Hematopoietic multipotent progenitor cell (in vitro differentiated cells): ENCODE measurements at regions not wholly inside any gene's neighbourhood (a gene's known extent, or its start where the extent isn't known, plus 50 kb on each side); places are given as distances from the start of the nearest gene placed in this dataset.
"Not testable (repeated sequence)": the region's sequence is repeated elsewhere in the genome, so short reads cannot be mapped to it uniquely, and the experiment has no call there.

Source experiments
- DNase-seq, 3 donors: peaks; one replicate each; pipeline ENCODE4 v3.0.0-alpha.2; 2011 to 2015; ENCODE audit warnings: low read depth in 2 of 3, low spot score in 2 of 3

DNA sequence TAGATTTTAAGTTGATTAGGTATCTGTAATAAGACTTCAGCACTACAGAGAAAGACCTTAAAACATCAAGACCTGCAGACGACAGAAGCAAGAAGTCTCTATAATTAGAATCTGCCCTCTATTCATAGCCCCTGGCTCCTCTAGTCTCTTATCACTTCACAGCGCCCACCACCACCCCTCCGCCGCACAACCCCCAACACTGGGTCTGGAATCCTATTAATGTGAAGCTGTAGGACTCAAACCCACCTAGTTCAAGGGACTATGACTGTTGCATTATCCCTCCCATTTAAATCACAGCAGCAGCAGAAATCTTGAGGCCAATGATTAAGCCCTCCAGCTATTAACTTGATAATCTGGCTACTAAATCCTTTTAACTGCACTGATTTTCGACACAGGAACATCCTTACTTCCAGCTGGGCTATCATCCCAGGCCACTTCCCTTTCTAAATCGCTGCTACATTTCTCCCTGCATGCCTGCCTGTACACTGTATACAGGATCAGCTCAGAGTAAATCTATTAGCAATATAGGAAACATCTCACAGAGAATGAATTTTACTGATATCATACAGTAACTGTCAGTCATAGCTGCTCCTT, 159.5 kb upstream of the GRAMD2B start:
- no peak for DNase-seq

DNA sequence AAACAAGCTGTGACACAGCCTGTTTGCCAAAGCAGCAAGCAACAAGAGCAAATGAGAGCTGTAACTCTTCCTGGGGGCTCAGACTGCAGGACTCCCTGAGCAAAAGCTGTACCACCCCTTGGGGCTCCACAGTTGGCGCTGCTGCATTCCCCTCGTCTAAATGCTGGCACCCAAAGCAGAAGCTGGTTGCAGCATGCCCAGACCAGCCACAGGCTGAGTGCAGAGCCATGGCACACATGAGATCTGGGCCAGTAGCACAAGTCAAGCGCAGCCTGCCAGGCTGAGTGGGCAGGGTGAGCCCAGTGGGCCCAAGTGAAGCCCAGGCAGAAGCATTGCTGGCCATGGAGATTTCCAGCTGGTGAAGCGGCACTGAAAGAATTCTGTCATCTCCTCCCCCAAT, 157.3 kb upstream of the GRAMD2B start:
- DNase-seq, result no peak

DNA sequence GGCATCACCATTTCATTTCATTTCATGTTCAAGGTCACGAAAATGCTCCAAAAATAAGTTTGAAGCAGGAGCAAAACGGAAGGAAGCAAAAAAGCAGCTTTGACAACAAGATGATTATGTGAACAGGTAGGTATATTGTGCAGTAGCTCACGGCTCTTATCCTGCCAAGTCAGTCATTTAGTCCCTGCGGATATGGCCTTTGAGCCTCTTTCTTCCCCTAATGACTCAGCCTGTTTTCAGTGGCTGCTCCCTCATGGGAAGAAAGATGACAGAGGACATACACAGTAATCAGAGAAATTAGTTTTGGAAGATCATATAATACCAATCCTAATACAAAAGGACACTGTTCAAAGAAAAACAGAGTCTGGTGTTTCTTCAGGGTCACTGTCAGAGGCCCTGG, 155.8 kb upstream of the GRAMD2B start:
- no peak for DNase-seq

DNA sequence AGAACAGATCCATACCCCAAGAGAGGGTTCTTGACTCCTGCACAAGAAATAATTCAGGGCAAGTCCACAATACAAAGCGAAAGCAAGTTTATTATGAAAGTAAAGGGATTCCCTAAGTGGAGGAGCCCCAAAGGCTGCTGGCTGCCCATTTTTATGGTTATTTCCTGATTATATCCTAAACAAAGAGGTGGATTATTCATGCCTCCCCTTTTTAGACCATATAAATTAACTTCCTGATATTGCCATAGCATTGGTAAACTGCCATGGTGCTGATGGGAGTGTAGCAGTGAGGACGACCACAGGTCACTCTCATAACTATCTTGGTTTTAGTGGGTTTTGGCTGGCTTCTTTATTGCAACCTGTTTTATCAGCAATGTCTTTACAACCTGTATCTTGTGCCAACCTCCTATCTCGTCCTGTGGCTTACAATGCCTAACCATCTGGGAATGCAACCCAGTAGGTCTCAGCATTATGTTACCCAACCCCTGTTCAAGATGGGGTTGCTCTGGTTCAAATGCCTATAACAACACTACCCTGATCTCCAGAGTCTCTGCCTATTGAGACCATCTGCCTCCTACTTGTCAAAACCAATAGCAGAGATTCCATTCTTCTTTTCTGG, 154.4 kb upstream of the GRAMD2B start:
- DNase-seq, result no peak

DNA sequence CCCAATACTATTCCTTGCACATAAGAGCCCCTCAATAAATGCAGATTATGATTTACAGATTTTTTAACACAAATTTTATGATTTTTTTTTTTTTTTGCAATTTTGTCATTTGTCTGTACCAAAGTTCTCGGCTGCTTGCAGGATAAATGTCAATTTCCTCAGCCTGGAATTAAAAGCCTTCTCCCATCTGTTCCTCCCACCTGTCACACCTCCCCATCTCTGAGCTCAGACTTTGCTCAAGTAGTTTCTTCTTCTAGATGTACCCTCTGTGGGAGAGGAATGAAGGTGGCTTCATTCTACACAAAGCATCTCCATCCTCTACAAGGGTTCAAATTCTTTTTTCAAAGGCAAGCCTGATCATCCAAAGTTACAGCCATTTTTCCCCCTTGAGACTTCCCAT, 153.7 kb upstream of the GRAMD2B start:
- no peak for DNase-seq

DNA sequence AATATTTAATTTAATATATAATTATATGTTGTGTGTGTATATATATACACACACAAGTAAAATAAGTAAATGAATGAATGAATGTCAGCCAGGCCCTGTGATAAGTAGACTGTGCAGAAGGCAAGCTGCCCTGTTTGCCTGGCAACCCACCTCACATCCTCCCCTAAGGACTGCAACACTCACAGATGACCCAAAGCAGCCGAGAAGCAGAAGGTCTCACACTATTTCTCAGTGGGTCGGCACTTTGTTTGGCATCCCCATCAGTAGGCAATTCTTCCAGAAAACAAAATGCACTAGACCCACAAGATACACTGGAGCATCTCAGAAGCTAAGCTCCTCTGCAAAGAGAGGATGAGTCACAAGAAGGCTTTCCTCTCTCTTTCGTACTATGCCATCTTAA, 152.1 kb upstream of the GRAMD2B start:
- no peak for DNase-seq

DNA sequence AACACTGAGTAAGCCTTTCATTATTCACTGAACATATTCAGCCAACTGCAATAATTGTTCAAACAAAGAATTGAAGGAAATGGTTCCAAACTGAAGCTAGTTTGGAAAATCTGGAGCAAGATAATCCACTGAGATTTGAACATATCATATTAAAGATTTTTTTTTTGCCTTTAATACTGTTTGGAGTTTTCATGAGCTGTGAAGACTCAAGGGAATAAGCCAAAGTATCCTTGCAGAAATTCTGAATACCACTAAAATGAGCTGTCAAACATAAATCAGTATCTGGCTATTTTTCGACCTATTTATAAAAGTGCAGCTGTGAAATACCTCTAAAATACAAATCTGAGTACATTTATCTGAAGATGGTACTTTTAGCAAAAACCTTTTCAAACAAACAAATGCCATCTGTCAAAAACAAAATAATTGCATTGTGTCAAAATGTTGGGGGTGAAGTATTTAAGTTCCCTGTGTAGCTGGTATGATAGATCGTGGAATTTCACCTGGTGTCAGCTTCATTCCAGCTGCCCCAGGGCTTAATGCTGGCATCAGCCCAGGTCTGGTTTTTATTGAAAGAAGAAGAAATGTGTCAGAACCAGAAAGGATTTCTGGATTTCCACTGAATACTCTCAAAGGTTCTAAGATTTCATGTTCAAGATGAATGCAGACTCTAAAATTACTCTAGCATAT, 149.0 kb upstream of the GRAMD2B start:
- DNase-seq, result no peak

DNA sequence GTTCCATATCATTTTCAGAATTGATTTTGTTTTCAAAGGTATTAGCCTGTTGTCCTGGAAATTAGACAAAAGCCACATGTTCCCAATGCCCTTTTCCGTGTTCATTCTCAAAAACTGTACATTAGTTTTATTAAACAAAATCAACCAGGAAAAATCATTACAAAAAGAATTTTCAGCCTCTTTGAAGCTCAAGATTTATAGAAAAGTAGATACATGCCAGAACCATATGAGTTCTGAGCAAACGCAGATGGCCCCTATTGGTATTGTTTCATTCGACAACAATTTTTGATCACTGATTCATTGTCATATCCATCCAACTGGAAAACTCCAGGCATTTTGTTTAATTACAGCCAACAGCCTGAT, 148.5 kb upstream of the GRAMD2B start:
- DNase-seq, result no peak

DNA sequence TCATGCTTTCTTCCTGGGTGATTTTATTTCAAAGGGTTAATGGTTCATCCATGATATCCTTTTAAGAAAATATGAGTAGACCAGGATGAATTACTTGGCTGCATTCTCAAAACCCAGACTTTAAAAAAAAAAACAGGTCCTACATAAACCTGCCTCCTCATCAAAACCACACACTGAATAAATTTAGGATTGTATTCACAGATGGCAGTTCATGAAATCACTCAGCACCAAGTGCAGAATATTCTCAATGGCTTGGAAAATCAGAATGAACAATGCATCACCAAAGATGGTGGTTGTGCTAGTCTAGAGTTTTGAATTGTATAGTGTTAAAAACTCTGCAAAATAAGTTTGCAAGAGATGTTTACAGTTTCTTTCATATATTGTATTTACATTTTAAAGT, 145.4 kb upstream of the GRAMD2B start:
- DNase-seq, result no peak

DNA sequence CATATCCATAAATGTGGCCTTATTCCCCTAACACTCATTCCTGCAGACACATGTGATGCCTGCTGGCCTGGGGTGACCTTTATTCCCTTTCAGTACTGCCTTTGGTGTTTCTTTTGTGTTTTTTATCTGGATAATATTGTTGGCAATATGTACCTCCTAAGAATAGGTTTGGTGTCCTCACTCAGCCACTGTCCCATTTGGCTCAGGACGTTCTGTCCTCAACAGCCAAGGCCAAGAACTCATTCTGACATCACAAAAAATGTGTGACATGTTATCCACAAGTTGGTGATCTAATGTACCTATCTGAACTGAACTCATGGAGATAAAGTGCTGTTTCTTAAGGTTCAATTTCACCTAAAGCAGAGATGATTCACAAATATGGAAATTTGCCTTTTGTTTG, 142.9 kb upstream of the GRAMD2B start:
- DNase-seq, result no peak

DNA sequence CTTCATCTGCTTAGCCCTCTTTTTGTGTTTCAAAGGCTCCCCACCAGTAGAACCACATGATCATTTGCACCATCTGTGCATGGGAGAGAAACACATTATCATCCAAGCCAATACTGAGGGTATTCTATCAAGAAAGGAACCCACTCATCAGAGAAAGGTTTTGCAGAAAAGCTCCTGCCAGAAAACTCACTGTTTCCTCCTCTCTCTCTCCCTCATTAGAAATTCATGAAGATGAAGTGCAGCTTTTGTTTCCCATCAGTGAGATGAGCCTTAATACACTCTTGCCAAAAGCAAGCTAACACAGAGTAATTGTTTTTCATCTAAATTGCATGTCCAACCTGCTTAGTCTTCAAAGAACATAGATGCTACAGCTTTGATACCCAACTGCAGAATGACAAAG, 142.4 kb upstream of the GRAMD2B start:
- DNase-seq, result no peak

DNA sequence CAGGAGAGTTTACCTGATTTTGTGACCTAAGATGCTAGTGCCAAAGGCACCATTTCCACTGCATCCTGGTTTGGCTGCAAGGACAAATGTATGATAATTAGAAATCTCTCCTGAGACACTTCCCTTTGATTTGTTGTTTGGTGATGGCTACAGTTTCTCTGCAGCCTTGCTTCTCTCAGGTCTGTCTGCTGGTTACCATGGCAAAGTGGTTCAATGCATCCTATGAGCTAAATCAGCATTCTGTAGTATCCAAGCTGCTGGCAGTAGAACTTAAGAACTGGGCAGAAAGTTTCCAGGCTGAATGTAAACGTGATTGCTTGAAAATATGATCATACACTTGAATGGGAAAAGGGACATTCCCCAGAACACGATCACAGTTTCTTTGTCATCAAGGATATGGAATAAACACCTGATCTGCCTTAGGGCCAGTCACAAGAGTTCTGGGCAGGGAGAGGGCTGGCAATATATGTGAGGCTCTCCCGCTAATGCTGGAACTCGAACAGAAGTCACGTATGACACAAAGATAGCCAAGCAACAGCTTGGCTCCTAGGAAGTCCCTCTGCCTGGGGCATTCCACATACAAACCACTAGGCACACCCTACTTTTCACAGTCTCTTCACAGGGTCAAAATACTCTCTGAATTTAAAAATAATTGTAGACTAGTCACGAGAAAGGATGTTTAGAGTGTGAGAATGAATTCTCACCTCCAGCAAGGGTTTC, 138.1 kb upstream of the GRAMD2B start:
- no peak for DNase-seq

DNA sequence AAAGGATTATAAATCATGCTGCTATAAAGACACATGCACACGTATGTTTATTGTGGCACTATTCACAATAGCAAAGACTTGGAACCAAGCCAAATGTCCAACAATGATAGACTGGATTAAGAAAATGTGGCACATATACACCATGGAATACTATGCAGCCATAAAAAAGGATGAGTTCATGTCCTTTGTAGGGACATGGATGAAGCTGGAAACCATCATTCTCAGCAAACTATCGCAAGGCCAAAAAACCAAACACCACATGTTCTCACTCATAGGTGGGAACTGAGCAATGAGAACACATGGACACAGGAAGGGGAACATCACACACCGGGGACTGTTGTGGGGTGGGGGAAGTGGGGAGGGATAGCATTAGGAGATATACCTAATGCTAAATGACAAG, 127.1 kb upstream of the GRAMD2B start:
- DNase-seq, result not testable (repeated sequence)

DNA sequence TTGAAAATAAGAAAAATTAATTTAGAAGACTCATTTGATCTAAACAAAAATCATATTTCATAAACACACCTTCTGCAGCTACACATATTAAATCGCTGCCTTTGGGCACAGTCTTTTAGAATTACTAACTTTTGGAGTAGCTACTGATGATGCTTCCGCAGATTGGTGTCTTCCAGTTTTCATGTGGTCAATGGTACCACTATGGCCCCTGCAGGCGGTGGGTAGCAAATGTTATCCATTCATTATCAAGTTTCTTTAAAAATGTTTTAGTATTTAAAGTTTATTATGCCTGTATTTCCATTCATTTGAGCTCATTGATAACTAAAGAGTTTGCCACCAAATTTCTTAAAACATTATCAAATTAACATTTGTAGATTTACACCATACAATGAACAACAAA, 122.9 kb upstream of the GRAMD2B start:
- no peak for DNase-seq

DNA sequence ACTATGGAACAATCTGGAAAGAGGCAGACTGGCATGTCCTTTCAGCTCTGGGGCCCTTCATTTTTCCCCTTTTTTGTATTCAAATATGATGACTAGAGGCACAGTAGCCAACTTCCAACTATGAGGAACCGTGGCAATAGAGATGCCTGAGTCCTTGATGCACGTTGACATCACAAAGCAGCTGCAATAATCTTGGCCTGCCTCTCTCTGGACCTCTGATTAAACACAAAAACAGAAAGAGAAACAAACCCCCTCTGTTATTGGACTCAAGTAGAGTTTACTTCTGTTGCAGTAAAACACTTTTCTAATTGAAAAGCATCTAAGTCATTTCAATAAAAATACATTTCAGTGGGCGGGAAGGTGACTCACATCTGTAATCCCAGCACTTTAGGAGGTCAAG, 122.2 kb upstream of the GRAMD2B start:
- no peak for DNase-seq

DNA sequence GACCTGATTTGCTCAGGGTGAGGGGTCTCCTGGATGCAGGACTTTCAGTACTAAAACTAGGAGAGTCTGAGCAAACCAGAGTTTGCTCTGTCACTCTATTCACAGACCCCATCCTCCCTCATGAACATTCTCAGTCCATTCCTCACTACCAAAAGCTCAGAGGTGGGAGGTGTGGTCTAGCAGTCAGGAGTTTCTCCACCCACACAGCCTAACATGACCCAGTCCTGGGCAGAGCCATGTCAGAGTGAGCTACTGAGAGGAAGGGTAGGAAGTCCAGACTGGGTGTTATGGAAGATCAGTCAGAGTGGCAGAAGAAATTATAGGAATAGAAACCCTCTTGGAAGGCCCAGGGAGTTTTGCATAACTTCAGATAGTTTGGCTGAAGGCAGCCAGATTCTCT, 113.3 kb upstream of the GRAMD2B start:
- DNase-seq, result no peak

DNA sequence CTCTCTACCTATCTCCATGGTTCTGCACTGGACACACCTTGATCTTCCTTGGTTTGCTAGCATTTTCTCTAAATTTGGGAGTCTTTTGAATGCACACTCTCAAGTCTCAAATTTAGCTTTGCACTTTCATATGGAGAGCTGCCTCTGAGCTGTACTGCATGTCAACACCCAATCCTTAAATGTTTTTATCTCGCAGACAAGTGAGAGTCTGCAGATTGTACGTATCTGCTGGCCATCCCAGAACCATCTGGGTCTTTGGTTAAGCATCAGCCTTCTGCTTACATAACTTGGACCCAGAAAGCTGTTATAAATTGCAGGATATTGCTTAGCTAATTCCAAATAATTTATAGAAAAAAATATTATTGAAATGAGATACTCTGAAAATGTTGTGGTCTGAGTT, 111.4 kb upstream of the GRAMD2B start:
- no peak for DNase-seq

DNA sequence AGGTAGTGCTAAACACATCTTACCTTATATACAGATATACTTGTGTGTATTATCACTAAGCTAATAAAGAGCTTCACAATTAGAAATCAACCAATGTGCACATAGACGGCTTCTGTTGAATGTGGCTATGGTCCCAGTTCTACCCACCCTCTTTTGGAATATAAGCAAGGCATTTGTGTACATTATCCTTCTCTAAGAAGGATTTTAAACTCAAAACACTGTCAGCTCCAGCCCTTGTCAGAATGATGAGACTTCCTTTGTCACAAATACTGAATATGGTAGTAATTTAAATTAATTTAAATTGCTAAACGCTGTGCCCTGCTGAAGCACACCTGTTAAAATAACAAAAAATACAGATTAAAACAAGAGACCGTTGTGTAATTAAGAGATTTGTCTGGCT, 107.9 kb upstream of the GRAMD2B start:
- DNase-seq, result no peak

DNA sequence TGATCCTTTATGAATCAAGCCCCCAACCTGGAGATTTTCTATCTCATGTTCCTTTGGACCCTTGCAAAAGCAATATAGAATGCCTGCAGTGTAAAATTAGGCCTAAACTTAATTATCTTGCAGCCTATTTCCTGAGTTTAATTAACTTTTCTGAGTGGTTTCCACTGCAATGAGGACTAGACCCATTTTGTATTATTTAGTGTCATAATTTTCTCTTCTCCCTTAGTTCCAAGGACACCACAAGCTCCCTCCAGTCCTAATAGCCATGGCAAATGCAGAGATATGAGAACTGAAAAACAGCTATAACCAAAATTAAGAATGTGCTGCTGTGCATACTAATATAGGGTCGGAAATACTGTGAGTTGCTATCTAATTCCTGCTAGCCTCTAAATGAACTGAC, 90.9 kb upstream of the GRAMD2B start:
- DNase-seq, result no peak

DNA sequence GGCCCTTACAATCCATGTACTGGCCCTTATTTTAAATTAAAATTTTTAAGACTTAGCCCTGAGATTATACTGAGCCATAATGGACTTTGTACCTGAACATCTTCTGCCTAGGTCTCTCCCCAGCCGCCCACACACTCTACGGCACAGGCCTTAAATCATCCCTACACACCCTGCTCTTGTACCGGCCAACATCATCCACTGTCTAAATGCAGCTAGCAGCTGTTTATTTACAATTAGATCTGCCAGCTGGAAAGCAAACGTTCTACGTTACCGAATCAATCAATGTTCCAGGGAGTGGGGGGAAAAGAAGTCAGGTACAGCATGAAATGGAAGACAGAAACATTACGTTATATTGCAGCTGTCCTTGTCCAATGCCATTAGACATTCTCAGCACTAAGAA, 88.4 kb upstream of the GRAMD2B start:
- no peak for DNase-seq

DNA sequence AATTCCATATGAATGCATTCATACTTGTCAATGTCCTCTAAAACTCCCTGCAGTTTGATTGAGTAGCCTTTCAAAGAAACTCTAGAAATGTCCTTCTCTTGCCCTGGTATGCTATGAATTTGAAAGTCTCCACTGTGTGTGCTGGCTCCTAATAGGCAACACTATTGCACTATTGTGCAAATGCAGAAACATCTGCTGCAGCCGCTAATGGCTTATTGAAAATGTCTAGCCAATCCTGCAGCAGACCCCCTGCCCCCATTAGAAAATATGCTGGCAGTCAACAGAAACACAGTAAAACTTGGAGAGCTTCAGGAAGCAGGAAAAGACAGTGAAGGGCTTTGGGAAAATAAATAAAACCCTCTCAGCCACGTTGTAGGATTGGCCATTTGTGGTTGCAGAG, 87.3 kb upstream of the GRAMD2B start:
- DNase-seq, result no peak

DNA sequence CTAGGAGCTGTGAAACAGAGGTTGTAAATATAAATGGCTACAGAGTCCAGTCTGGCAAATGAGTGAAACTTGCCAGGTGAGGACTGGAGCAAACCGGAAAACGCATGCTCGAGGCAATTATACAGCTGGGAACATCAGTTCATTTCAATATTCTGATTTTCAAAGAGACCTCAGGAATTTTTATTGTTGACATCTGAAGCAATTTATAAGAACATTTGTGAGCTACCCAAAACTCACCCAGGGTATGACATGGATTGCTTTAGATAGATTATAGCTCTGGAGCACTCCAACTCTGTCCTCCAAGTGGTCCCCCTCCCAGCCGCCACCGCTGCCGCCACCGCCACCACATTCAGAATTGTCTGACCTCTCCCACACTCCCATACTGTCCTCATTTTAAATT, 84.6 kb upstream of the GRAMD2B start:
- no peak for DNase-seq
